ENCODE measurements at regions not wholly inside any gene's neighbourhood (a gene's known extent, or its start where the extent isn't known, plus 50 kb on each side); places are given as distances from the start of the nearest gene placed in this dataset.
"Not testable (repeated sequence)": the region's sequence is repeated elsewhere in the genome, so short reads cannot be mapped to it uniquely, and the experiment has no call there.

DNA sequence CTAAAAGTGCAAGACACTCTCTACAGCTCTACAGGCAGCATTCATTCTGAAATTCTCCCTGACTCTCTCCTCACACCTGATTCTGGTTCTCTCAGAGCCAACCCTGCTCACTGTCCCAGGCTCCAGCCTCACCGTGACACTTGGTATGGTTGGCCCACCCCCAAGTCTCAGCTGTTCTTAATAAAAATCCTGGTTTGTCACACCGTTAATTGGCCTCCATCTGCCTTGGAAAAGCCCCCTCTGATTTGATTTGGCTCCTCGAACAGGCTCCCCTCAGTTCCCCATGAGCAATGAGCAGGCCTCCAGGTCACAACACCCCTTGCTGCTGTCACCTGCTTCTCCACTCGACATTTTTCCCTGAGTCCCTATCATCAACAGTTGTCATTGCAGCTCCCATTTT is 507.3 kb upstream of the AUTS2 start:
- no peak for DNase-seq (ENCODE audit: low read depth)

DNA sequence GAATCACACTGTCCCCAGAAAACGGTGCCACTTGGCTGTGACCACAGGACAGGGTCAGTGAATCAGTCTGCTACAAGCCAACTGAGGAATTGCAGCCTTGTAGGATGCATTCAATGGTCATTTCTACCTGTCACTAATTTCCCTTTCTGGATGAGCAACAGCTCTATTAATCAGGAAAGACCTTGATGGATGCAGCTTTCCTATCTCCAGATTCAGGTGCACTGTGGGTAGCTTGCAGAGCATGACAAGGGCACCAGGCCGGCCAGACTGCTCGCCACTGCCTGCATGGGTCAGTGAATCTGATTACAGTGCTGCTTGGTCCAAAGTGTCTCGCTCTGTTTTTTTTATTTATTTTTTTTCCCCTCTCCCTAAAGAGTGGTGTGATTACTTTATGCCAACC is 506.8 kb upstream of the AUTS2 start:
- no peak for DNase-seq (ENCODE audit: low read depth)

DNA sequence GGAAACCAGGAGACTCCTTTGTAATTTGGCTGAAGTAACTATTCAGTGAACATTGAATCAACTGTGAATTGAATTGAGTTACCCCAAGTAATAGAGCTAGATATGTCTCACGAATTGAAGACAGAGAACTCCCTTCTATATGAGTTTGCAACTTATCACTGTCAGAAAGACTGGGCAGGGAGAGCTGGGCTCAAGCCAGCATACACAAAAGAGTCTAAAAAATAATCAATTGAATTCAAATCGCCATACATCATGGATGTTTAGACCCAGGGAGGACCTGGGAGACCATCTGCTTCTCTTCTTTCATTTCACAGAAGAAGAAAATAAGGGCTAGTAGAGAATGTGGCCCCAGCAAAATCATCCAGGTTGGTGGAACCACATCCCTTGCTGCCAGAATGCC is 503.1 kb upstream of the AUTS2 start:
- no peak for DNase-seq (ENCODE audit: low read depth)

GRCh38 chr7:69095649-69096048 is 502.6 kb upstream of the AUTS2 start:
- DNase-seq (ENCODE audit: low read depth), result no peak

DNA sequence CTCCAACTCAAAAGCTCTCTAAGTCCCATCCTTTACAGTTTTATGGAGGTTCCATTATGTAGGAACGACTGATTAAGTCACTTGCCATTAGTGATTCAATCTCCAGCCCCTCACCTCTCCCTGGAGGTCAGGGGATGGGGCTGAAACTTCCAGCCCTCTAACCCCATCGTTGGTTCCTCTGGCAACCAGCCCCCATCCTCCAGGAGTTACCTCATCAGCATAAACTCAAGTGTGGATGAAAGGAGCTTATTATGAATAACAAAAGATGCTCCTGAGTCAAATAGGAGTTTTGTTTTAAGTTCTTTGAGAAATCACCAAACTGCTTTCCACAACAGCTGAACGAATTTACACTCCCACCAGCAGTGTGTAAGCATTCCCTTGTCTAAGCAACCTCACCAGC is 494.3 kb upstream of the AUTS2 start:
- DNase-seq (ENCODE audit: low read depth), result no peak

DNA sequence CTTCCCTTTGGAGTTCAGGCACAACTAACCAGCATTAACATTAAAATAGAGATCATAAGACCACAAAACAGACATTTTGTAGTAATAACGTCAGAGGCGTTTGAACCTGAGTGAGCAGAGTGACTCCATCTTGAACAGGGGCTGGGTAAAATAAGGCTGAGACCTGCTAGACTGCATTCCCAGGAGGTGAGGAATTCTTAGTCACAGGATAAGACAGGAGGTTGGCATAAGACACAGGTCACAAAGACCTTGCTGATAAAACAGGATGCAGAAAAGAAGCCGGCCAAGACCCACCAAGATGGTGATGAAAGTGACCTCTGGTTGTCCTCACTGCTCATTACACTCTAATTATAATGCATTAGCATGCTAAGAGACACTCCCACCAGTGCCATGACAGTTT is 493.2 kb upstream of the AUTS2 start:
- DNase-seq (ENCODE audit: low read depth), result no peak

DNA sequence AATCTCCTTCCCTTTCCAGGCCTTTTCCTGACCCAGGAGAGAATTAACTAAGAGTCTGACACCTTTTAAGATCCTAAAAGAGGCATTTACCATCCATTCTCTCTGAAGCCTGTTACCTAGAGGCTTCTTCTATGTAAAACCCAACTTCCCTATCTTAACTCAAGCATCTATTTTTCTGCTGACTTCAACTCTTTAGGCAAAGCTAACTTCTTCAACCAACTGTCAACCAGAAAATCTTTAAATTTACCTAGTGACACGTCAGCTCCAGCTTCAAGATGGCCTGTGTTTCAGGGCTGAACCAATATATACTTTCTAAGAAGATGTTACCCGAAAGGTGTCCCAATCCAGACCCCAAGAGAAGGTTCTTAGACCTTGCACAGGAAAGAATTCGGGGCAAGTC is 492.3 kb upstream of the AUTS2 start:
- DNase-seq (ENCODE audit: low read depth), result no peak

- not testable (repeated sequence) for DNase-seq (ENCODE audit: low read depth)
Observed at GRCh38 chr7:69106449-69106848, 491.8 kb upstream of the AUTS2 start.

DNA sequence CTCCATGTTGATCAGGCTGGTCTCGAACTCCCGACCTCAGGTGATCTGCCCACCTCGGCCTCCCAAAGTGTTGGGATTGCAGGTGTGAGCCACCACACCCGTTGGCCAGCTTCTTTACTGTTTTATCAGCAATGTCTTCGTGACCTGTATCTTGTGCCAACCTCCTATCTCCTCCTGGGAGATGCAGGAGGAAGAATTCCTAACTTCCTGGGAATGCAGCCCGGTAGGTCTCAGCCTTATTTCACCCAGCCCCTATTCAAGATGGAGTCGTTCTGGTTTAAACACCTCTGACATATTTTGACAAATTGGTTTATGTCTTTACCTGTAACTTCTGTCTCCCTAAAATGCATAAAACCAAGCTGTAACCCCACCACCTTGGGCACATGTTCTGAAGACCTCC is 491.3 kb upstream of the AUTS2 start:
- not testable (repeated sequence) for DNase-seq (ENCODE audit: low read depth)

- no peak for DNase-seq (ENCODE audit: low read depth)
Observed at GRCh38 chr7:69108097-69108496, 490.2 kb upstream of the AUTS2 start.

- no peak for DNase-seq (ENCODE audit: low read depth)
Observed at GRCh38 chr7:69109246-69109645, 489.0 kb upstream of the AUTS2 start.

GRCh38 chr7:69109879-69110278 is 488.4 kb upstream of the AUTS2 start:
- DNase-seq (ENCODE audit: low read depth), result no peak

- DNase-seq (ENCODE audit: low read depth), result no peak
Observed at GRCh38 chr7:69110450-69111050, 487.7 kb upstream of the AUTS2 start.

DNA sequence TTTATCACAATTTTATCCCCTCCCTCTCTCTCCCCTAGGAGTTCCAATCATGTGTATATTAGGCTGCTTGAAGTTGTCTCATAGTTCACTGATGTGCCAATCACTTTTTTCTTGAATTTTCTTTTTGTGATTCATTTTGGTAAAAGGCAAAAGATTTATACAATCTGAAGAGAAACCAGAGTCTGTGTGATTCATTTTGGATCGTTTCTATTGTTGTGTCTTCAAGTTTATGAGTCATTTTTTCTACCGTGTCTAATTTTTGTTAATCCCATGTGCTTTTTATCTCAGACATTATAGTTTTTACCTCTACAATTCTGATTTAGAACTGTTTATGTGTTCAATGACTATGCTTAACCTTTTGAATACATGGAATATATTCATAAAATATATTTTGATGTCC is 483.9 kb upstream of the AUTS2 start:
- no peak for DNase-seq (ENCODE audit: low read depth)

DNA sequence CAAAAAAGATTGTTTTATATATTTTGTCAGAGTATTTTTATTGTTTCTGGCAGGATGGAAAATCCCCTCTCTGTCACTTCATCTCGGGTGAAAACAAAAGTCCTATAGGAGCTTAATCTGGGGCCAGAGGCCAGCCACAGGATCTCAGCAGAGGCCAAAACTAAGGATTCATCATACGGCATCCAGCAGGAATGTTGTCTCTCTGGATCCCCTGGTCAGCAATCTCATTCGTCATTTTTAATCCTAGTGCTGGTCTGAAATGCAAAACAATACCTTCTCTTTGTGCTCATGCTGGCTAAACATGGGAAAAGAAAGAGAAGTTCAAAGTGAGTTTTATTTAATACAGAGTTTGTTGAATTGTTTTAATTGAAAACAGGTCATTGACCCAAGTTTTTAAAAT is 482.5 kb upstream of the AUTS2 start:
- no peak for DNase-seq (ENCODE audit: low read depth)

GRCh38 chr7:69116196-69116595 is 482.1 kb upstream of the AUTS2 start:
- DNase-seq (ENCODE audit: low read depth), result not testable (repeated sequence)

GRCh38 chr7:69122953-69123352 is 475.3 kb upstream of the AUTS2 start:
- DNase-seq (ENCODE audit: low read depth), result no peak

GRCh38 chr7:69126896-69127479 is 471.3 kb upstream of the AUTS2 start:
- DNase-seq (ENCODE audit: low read depth), result no peak

GRCh38 chr7:69129524-69129923 is 468.8 kb upstream of the AUTS2 start:
- no peak for DNase-seq (ENCODE audit: low read depth)

DNA sequence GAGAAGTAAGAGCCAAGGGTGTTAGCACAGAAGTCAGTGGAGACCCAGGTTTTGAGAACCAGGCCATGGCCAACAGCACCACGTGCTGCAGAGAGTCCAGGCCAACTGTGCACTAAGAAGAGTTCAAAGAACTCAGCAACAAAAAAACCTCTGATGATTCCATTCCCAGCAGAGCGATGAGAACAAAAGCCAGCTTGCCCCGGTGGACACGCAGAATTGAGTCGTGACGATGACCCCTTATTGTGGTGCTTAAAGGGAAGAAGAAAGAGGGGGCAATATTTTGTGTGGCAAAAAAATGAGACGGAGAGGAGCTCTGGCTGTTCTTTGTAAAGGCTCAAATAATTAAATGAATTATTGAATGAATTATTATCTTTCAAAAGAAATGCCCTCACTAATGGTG is 468.3 kb upstream of the AUTS2 start:
- DNase-seq (ENCODE audit: low read depth), result no peak

DNA sequence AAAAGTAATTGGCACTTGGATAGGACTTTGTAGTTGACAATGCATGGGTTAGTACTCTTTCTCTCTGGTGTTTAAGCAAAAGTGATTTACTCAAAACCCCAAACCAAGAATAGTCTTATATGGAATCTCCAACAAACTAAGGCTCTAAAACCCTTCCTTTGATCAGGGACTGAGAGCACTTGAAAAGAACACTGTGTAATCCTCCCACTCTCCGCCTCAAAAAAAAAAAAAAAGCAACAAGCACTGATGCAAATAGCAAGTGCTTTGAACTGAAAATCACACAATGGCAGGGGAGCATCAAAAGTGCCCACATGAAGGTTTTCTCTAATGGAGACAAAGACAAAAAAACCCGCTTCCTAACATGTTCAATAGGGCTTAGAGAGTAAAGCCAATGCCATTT is 467.9 kb upstream of the AUTS2 start:
- DNase-seq (ENCODE audit: low read depth), result no peak

GRCh38 chr7:69134316-69134715 is 464.0 kb upstream of the AUTS2 start:
- DNase-seq (ENCODE audit: low read depth), result no peak

- DNase-seq (ENCODE audit: low read depth), result no peak
Observed at GRCh38 chr7:69147631-69148030, 450.6 kb upstream of the AUTS2 start.
